ENCODE measurements at regions not wholly inside any gene's neighbourhood (a gene's known extent, or its start where the extent isn't known, plus 50 kb on each side); places are given as distances from the start of the nearest gene placed in this dataset.

GRCh38 chr18:66143029-66143428 is 392.2 kb downstream of the CDH7 start:
- Histone ChIP-seq H3K36me3 (ENCODE audit: control insufficient read depth in 2 of 4, insufficient read depth in 4 of 4, low read length in 3 of 4) (no peaks in the 10 kb centered on the region), H2AK5ac (ENCODE audit: low read depth, low read length) (no peak overlapping the region), H3K23me2 (ENCODE audit: low read depth, low read length) (no peaks in the 10 kb centered on the region), H3K4ac (replicated peaks; ENCODE audit: insufficient read length, low read depth, low read length) (no peak overlapping the region), H3K4me3 (ENCODE audit: extremely low read depth in 1 of 4, insufficient read depth in 2 of 4, low read depth in 3 of 4, low read length in 4 of 4) (no peak overlapping the region), H3K79me2 (ENCODE audit: control insufficient read depth in 1 of 2, insufficient read depth in 2 of 2, low read length in 2 of 2) (no peaks in the 10 kb centered on the region), H3K79me1 (ENCODE audit: low read depth, low read length) (no peaks in the 10 kb centered on the region), H4K20me1 (replicated peaks in 1 of 2; ENCODE audit: control insufficient read depth in 1 of 2, insufficient read depth in 2 of 2, low read length in 2 of 2) (no peaks in the 10 kb centered on the region), H2BK15ac (ENCODE audit: low read length) (no peak overlapping the region), H2BK5ac (ENCODE audit: low read depth, low read length) (no peak overlapping the region), H4K8ac (ENCODE audit: extremely low read depth, insufficient read depth, low read length) (no peak overlapping the region), H2BK12ac (ENCODE audit: low read depth, low read length) (no peak overlapping the region), H3K14ac (ENCODE audit: insufficient read length) (no peak overlapping the region), H3K4me2 (ENCODE audit: insufficient read depth in 1 of 2, low read depth in 2 of 2, low read length in 2 of 2) (no peak overlapping the region), H3K27me3 (replicated peaks in 1 of 4; ENCODE audit: control insufficient read depth in 3 of 4, extremely low read depth in 1 of 4, insufficient read depth in 3 of 4, low read length in 3 of 4) (no peaks in the 10 kb centered on the region), H2AFZ (ENCODE audit: low read length) (peak overlapping the region; percentile 96; the same call in 1 of the 2 replicates), H3K23ac (ENCODE audit: insufficient read length) (no peak overlapping the region), H2BK120ac (replicated peaks; ENCODE audit: low read depth, low read length) (no peak overlapping the region), H3K56ac (replicated peaks; ENCODE audit: insufficient read length, low read depth, low read length) (no peak overlapping the region), H3K27ac (ENCODE audit: low read depth, low read length) (no peak overlapping the region), H2BK20ac (ENCODE audit: low read length) (no peak overlapping the region), H3K9me3 (ENCODE audit: insufficient read depth in 2 of 2, low read depth in 1 of 2, low read length in 1 of 2) (no peaks in the 10 kb centered on the region), H3K9ac (replicated peaks in 1 of 4; ENCODE audit: extremely low read depth in 1 of 4, low read depth in 3 of 4, low read length in 3 of 4) (peak overlapping the region in 1 of 4 experiments; percentile 43; a peak in 1 of 7 replicates), H3K18ac (ENCODE audit: extremely low read depth, low read length) (no peak overlapping the region), H3K4me1 (replicated peaks in 1 of 4; ENCODE audit: control insufficient read depth in 3 of 4, insufficient read depth in 4 of 4, low read length in 3 of 4) (no peaks in the 10 kb centered on the region), H4K5ac (ENCODE audit: insufficient read length, low read depth, low read length) (no peak overlapping the region), H4K91ac (replicated peaks; ENCODE audit: insufficient read length, low read length) (no peak overlapping the region)
- POLR2A ChIA-PET (ENCODE audit: partially characterized antibody), result no interaction called here
- no peak for DNase-seq (ENCODE audit: low read depth in 1 of 2, low spot score in 2 of 2)
- WGBS, 2 experiments (ENCODE audit: extremely low coverage in 1 of 2, insufficient coverage in 1 of 2, insufficient read length in 1 of 2, insufficient replicate concordance in 2 of 2, low coverage in 1 of 2, low lambda C conversion rate in 2 of 2, missing lambda C conversion rate in 1 of 2), result 89% methylated on average over 2 of the region's 2 CpGs; no CpG with 5 or more reads in 1 of the 2 experiments
- FAIRE-seq, result no peak
- CTCF ChIA-PET (ENCODE audit: partially characterized antibody), result interaction anchor here (0.8 kb wide), 2 partner anchors 18 to 354 kb away, joined by 3 read pairs; no protein-coding TSS in a partner anchor
- TF ChIP-seq SRF (IDR thresholded peaks at IDR 0.05; ENCODE audit: low read depth, low read length) (no peak), SP2 (IDR thresholded peaks at IDR 0.05; ENCODE audit: low read length) (no peak), SIN3A (conservative IDR thresholded peaks at IDR 0.05 in 1 of 2, IDR thresholded peaks at IDR 0.05 in 1 of 2; ENCODE audit: low read depth in 1 of 2, low read length in 2 of 2) (no peak), SIX5 (IDR thresholded peaks at IDR 0.05; ENCODE audit: low read depth, low read length) (no peak), BCL11A (IDR thresholded peaks at IDR 0.05; ENCODE audit: low read depth in 2 of 2, low read length in 2 of 2) (no peak), SAP30 (IDR thresholded peaks at IDR 0.05; ENCODE audit: insufficient read depth, insufficient replicate concordance, low read length) (no peak), POLR2A (IDR thresholded peaks at IDR 0.05; ENCODE audit: control extremely low read depth in 1 of 2, low read depth in 2 of 2, low read length in 2 of 2) (no peak), EZH2 (IDR thresholded peaks at IDR 0.05; ENCODE audit: low read depth, low read length, severe bottlenecking) (no peak), MAX (IDR thresholded peaks at IDR 0.05) (no peak), POU5F1 (IDR thresholded peaks at IDR 0.05; ENCODE audit: low read depth, low read length) (no peak), E2F6 (IDR thresholded peaks at IDR 0.05) (no peak), KDM4A (IDR thresholded peaks at IDR 0.05; ENCODE audit: low read depth, low read length, severe bottlenecking) (no peak), KDM5A (IDR thresholded peaks at IDR 0.05; ENCODE audit: low read length) (no peak), TAF1 (IDR thresholded peaks at IDR 0.05; ENCODE audit: low read depth, low read length) (no peak), KDM1A (IDR thresholded peaks at IDR 0.05; ENCODE audit: borderline replicate concordance, low read length) (no peak)
